NOMO-1 treated with dmso at 0.1 percent for 144 hours (cell line): ENCODE measurements at regions not wholly inside any gene's neighbourhood (a gene's known extent, or its start where the extent isn't known, plus 50 kb on each side); places are given as distances from the start of the nearest gene placed in this dataset.

Experiments
- DNase-seq: peaks from one replicate; lab custom pipeline; 2025; ENCODE audit not compliant: unreplicated experiment; lab: John Stamatoyannopoulos, UW

GRCh38 chr2:7900593-7900992, 781.3 kb upstream of the ID2 start:
- DNase-seq, result no peak

- no peak for DNase-seq
These were observed 779.5 kb upstream of the ID2 start for GRCh38 chr2:7902251-7902765.

DNA sequence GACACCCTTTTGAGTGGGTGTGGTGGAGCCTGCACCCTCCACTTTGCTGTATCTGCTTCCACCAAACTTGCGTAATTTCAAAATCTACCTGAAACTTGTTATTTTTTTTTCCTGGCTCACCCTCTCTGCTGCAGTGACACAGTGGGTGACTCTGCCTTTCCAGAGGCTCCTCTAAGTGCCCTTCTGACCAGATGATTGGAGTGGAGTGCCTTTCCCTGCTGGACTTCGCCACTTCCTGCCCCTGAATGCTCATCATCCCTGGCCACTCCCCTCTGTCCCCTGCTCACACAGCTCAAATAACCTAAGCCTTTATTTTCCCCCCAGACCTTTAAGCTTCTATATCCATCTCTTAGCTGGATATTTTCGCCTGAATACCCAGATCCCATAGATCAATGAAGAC, 777.5 kb upstream of the ID2 start:
- DNase-seq, result no peak

DNA sequence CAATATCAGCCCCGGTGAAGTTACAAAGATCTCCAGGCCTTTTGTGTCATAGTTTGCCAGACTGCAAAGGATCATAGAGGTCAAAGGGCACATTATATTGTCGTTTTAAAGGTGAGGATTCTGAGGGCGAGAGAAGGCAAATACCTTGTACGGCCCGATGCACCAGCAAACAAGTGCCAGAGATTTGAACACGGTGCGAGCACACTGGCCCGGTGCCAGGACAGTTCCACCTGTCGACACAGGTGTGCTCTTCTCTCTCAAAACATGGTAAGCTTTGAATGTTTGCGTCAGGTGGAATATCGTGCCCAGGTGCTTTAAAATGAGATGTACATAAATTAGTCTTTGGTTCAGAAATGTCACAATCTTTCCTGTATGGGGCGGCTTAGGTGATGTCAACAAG, 776.1 kb upstream of the ID2 start:
- DNase-seq, result no peak

- no peak for DNase-seq
These were observed 775.4 kb upstream of the ID2 start for GRCh38 chr2:7906431-7906830.

GRCh38 chr2:7907041-7907440, 774.8 kb upstream of the ID2 start:
- DNase-seq, result no peak

GRCh38 chr2:7910752-7911151, 771.1 kb upstream of the ID2 start:
- no peak for DNase-seq

DNA sequence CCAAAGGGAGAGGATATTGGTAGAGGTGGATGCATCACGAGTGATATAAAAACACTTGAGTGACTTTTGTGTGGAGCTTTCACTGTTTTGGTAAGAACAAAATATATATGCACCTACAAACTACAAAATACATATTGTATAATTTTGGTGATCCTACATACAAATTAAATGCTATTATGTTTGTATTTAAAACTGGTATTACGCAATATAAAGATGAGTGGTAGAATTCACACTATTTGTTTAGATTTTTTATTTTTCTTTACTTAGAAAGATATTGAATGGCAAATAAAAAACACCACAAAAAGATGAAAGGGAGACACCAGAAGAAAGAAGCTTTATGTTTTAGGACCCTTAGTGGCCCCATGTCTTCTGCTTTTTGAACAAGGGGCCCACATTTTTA, 770.7 kb upstream of the ID2 start:
- DNase-seq, result no peak

DNA sequence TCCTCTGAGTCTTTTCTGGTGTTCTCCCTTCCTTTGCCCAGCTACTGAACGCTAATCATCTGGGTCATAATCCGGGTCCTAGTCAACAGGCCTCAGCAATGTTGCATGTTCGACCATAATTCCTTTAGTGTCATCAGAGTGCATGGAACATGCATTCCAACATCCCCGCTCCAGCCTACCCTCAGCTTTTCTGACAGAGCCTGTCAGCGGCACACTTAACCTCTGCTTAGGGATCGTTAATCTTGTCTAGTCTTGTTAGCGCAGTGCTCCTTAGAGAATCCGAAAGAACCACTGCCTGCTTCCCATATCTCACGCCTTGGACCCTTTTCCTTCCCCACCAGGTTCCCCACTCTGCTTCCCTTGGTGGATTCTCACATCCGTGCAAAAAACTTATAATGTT, 767.9 kb upstream of the ID2 start:
- no peak for DNase-seq

DNA sequence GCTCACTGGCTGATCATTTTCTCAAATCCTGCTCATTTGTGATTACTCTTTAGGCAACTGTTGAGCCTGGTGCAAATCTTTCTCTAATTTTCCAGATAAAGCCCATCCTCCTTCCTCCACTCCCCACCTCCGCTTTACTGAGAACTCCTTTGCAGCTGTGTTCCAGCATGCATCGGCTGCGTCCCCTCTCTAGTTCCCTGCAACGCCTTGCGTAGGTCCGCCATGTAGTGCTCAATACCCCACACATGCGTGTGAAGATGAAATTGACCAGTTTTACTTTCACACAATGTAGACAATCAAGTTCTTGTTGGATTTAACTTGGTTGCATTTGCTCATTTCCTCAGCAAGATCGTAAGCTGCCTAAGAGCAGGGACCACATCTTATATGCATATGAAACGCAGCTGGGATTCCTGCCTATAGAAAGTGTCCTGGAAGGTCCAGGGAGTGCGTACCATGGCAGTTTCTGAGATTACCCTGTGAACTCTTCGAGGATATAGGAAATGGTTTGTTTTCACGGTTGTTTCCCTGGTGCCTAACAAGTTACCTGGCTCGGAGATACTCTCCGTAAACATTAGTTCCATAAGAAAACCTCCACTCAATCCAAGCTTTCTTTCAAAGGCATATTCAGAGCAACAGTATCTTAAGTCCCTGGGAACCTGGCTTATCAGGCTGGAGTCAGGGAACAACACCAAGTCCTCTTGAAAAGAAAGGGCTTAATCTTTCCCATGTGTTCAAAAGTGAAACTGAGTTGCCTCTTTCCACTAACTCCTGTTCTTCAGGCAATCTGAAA, 766.4 kb upstream of the ID2 start:
- no peak for DNase-seq

DNA sequence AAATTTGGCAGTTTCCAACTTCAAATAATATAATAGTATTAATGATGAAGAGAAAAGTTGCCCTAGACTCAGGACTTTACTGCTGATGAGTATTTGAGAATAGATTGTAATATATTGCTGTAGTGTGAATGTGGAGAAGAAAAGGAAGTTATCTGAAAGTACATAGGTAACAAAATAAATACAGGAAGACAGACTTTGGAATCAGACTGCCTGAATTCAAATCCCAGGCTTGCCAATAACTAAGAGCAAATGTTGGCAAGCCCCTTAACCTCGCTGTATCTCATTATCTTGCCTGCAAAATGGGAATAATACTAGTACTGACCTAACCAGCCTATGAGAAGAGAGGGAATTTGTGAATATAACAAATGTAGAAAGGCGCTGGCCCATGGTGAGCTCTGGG, 765.2 kb upstream of the ID2 start:
- no peak for DNase-seq

DNA sequence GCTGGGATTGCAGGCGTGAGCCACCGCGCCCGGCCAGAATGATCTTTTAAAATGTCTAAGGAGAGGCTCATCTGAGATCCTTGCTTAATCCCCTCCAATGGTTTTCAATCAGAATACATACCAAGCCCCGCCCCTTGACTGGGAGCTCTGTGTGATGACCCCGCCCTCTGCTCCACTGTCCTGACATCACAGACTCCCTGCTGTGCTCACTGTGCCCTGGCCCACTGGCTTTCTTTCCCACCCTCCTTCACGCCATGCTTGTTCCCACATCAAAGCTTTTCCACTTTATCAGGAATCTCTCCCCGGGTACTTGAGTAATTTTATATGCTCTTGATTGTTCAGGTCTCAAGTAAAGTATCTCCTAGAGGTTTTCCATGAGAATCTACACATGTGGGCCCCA, 762.3 kb upstream of the ID2 start:
- no peak for DNase-seq

- DNase-seq, result no peak
These were observed 757.7 kb upstream of the ID2 start for GRCh38 chr2:7924023-7924762.

DNA sequence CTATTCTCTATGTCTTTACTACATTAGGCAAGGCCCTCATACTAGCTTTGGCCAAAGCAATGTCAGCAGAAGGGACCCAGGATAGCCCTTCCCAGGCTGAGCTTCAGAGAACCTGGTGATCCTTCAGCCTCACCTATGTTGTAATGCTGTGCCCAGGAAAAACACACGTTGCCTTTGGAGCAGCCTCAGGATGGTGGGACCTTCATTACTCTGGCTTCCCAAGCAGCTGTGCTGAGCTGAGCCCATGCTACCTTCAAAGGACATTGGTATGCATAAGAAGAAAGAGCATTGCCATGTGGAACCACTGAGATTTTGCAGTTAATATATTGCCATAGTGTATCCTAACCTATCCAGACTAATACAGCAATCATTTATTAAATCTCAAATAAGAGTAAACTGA, 756.4 kb upstream of the ID2 start:
- no peak for DNase-seq

DNA sequence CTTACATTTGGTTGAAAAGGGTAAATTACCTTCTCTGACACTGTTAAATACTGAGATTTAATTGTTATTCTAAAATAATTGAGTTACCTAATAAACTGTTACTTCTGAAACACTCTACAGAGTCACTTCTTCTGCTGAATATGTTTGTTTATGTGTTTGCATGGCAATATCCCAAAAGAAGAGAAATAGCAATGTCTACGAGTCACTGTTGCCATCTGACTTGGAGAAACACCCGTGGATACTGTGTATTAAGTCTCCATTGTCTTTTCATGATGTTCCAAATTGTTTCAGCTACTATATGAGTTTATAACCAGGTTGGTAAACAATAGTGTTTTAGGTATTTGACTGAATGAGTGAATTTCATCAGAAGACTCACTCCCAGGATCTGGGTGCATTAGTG, 754.2 kb upstream of the ID2 start:
- no peak for DNase-seq

DNA sequence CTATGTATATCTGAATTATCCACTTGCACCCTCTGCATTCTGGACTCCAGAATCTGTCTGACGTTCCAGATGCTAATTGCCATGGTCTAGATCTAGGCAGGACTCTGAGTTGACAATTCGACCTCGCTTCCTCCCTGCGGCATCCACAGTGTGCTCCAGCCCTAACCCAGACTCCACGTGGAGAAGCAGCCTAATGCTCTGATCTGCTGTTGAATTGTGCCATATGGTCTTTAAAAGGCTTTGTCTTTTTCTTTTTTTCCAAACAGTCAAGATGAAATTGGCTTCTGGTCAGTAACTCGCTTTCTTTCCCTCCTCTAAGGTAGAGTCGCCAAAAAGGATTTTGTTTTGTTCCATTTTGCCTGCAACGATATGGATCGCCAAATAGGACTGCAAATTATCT, 752.6 kb upstream of the ID2 start:
- no peak for DNase-seq

- DNase-seq, result no peak
These were observed 750.8 kb upstream of the ID2 start for GRCh38 chr2:7930800-7931635.

GRCh38 chr2:7931808-7932207, 750.0 kb upstream of the ID2 start:
- no peak for DNase-seq

GRCh38 chr2:7933672-7934071, 748.2 kb upstream of the ID2 start:
- DNase-seq, result no peak

DNA sequence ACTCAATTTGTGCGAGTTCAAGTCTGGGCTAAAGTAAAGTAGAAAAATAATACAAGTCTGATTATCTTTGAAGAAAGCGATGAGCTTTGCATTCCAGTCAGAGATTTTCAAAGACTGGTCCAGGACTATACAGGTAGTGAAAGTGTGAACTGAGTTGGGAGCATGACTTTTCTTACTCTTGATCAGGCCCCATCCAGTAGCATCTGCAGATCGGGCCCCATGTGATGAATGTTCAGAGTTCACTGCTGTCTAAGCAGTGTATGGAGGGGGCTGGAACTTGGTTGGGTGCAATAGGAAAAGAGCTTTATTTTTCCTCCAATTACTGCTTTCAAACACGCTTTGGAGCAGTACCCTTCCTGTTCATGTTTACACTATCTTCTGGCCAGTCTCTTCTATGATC, 747.4 kb upstream of the ID2 start:
- no peak for DNase-seq

- no peak for DNase-seq
These were observed 744.8 kb upstream of the ID2 start for GRCh38 chr2:7937082-7937481.

GRCh38 chr2:7940723-7941122, 741.1 kb upstream of the ID2 start:
- no peak for DNase-seq
